HCT116 (cell line): ENCODE measurements at regions not wholly inside any gene's neighbourhood (a gene's known extent, or its start where the extent isn't known, plus 50 kb on each side); places are given as distances from the start of the nearest gene placed in this dataset.

Experiments used
- ATAC-seq: fragments of 200-7000 bp; cut with Tn5 transposase; 2 replicates; pipeline ENCODE4 v1.9.1; 2020; ENCODE audit warnings: mild to moderate bottlenecking, moderate library complexity
- BruUV-seq: library from RNA; stranded (reverse); fragments of 400-500 nt; replicated peaks from 2 replicates; lab custom pipeline; 2021; lab: Mats Ljungman, UMichigan
- CTCF ChIA-PET: fragments of 300-600 bp; sonication (Branson Sonifier 250); formaldehyde crosslinking; loops from one replicate; lab custom pipeline; 2021; ENCODE audit warnings: antibody characterized with exemption; lab: Charles Lee
- POLR2A ChIA-PET: fragments of 300-600, 350-600 bp; sonication (Branson Sonifier 250); formaldehyde crosslinking; loops from one replicate; lab custom pipeline; 2021; ENCODE audit warnings: antibody characterized with exemption; lab: Charles Lee
- RAD21 ChIA-PET, 2 experiments: fragments of 300-600 bp; sonication (Branson Sonifier 250); formaldehyde crosslinking; loops; one replicate each; lab custom pipeline; 2023; ENCODE audit warnings: low total read pairs in 2 of 2; ENCODE audit not compliant: uncharacterized antibody in 2 of 2, unreplicated experiment in 2 of 2, low non-redundant PET in 1 of 2; lab: Charles Lee
- DNase-seq: peaks from one replicate; pipeline ENCODE4 v3.0.0-alpha.2; 2010; ENCODE audit warnings: low read depth, low spot score
- H2AFZ ChIP-seq: fragments of 200-600 bp; shearing (Covaris generic), sonication (generic); 2 replicates; pipeline ENCODE4 v1.6.1; 2017; ENCODE audit warnings: low read depth, mixed run types, mixed read lengths, antibody characterized with exemption, low read length; ENCODE audit not compliant: poor library complexity, severe bottlenecking
- H3K27ac ChIP-seq: 2 replicates; pipeline ENCODE4 v1.5.1; 2012; ENCODE audit warnings: low read depth, low read length
- H3K27me3 ChIP-seq: fragments of 200-600 bp; sonication (generic); 2 replicates; pipeline ENCODE4 v1.6.1; 2016; ENCODE audit warnings: mixed run types, low read length, mixed read lengths; ENCODE audit not compliant: insufficient read depth
- H3K36me3 ChIP-seq, 2 experiments: fragments of 200-500 bp in 1 of 2; fragments of 200-600 bp in 1 of 2; sonication (Bioruptor generic) in 1 of 2; sonication (generic) in 1 of 2; 2 replicates each; pipeline versions ENCODE4 v1.5.1 to v1.6.1; 2014 to 2016; ENCODE audit warnings: low read length in 2 of 2, inconsistent platforms in 1 of 2, mixed read lengths in 1 of 2, mixed run types in 1 of 2; ENCODE audit not compliant: insufficient read depth in 2 of 2, control insufficient read depth in 1 of 2
- H3K4me1 ChIP-seq, 2 experiments: fragments of 200-600 bp in 1 of 2; sonication (generic) in 1 of 2; 2 replicates each; pipeline versions ENCODE4 v1.5.1 to v1.6.1; 2012 to 2017; ENCODE audit warnings: low read length in 2 of 2, inconsistent platforms in 1 of 2, mild to moderate bottlenecking in 1 of 2, mixed read lengths in 1 of 2, mixed run types in 1 of 2, moderate library complexity in 1 of 2; ENCODE audit not compliant: insufficient read depth in 2 of 2, control insufficient read depth in 1 of 2
- H3K4me2 ChIP-seq: fragments of 200-600 bp; sonication (generic); 2 replicates; pipeline ENCODE4 v1.6.1; 2017; ENCODE audit warnings: mixed run types, low read length, mixed read lengths
- H3K4me3 ChIP-seq, 2 experiments: fragments of 200-600 bp in 1 of 2; sonication (generic) in 1 of 2; replicated peaks in 1 of 2; 2 replicates each; pipeline ENCODE4 v1.5.1; 2011 to 2016; ENCODE audit warnings: low read length in 2 of 2, control low read depth in 1 of 2, low read depth in 1 of 2, mild to moderate bottlenecking in 1 of 2, mixed read lengths in 1 of 2, mixed run types in 1 of 2
- H3K79me2 ChIP-seq: fragments of 200-600 bp; sonication (generic); 2 replicates; pipeline ENCODE4 v1.6.1; 2017; ENCODE audit warnings: mild to moderate bottlenecking, mixed run types, low read length, moderate library complexity, mixed read lengths; ENCODE audit not compliant: insufficient read depth
- H3K9ac ChIP-seq: fragments of 200-600 bp; sonication (generic); 2 replicates; pipeline ENCODE4 v1.6.1; 2016; ENCODE audit warnings: low read length, mixed read lengths
- H3K9me2 ChIP-seq: fragments of 200-600 bp; sonication (generic), shearing (Covaris generic); 2 replicates; pipeline ENCODE4 v1.6.1; 2017; ENCODE audit warnings: mixed run types, mild to moderate bottlenecking, moderate library complexity; ENCODE audit not compliant: insufficient read depth
- H3K9me3 ChIP-seq, 2 experiments: fragments of 200-500 bp in 1 of 2; fragments of 200-600 bp in 1 of 2; sonication (Bioruptor generic) in 1 of 2; sonication (generic) in 1 of 2; 2 replicates each; pipeline ENCODE4 v1.6.1; 2014 to 2017; ENCODE audit warnings: low read length in 2 of 2, mixed read lengths in 2 of 2, inconsistent platforms in 1 of 2, low read depth in 1 of 2, mild to moderate bottlenecking in 1 of 2, mixed run types in 1 of 2, moderate library complexity in 1 of 2; ENCODE audit not compliant: control insufficient read depth in 1 of 2, insufficient read depth in 1 of 2
- H4K20me1 ChIP-seq: fragments of 200-600 bp; sonication (generic), shearing (Covaris generic); 2 replicates; pipeline ENCODE4 v1.6.1; 2017; ENCODE audit warnings: mixed run types, mild to moderate bottlenecking, moderate library complexity; ENCODE audit not compliant: insufficient read depth
- ATF3 ChIP-seq: IDR thresholded peaks from 2 replicates; pipeline ENCODE4 v1.6.1; 2012
- EZH2 ChIP-seq: fragments of 200-600 bp; sonication (generic); IDR thresholded peaks from 2 replicates; pipeline ENCODE4 v1.6.1; 2017; ENCODE audit warnings: antibody characterized with exemption, mixed run types
- FOSL1 ChIP-seq: IDR thresholded peaks from 2 replicates; pipeline ENCODE4 v1.6.1; 2012; ENCODE audit warnings: low read depth
- SP1 ChIP-seq: IDR thresholded peaks from 2 replicates; pipeline ENCODE4 v1.6.1; 2012; ENCODE audit warnings: low read depth
- ZBTB33 ChIP-seq: IDR thresholded peaks from 2 replicates; pipeline ENCODE4 v1.6.1; 2011; ENCODE audit warnings: mild to moderate bottlenecking, low read length, moderate library complexity; ENCODE audit not compliant: insufficient replicate concordance; ENCODE audit errors: extremely low read depth
- ZFX ChIP-seq: fragments of 450-650 bp; IDR thresholded peaks from 2 replicates; pipeline ENCODE4 v1.6.1; 2017
- intact Hi-C: fragments of 100-400 bp; cut with micrococcal nuclease; formaldehyde crosslinking; loops from 2 replicates; pipeline ENCODE4 v1.10.0; 2022
- TF ChIP-seq, protein P1 (sequence below): IDR thresholded peaks from 2 replicates; pipeline ENCODE4 v1.6.1; 2012; ENCODE audit warnings: low read depth

- Histone ChIP-seq H3K4me1 (no peaks in the 10 kb centered on the region), H3K9me2 (no peaks in the 10 kb centered on the region), H3K79me2 (no peaks in the 10 kb centered on the region), H3K9ac (no peak overlapping the region), H4K20me1 (no peaks in the 10 kb centered on the region), H2AFZ (no peak overlapping the region), H3K9me3 (no peaks in the 10 kb centered on the region), H3K4me2 (no peak overlapping the region), H3K4me3 (no peak overlapping the region), H3K27me3 (no peaks in the 10 kb centered on the region), H3K27ac (no peak overlapping the region), H3K36me3 (no peaks in the 10 kb centered on the region)
- RAD21 ChIA-PET: no interaction called here
- no TSS peak for BruUV-seq
- DNase-seq (no peak), ATAC-seq (no peak)
- CTCF ChIA-PET: no interaction called here
- TF ChIP-seq FOSL1 (no peak), SP1 (no peak), ZBTB33 (no peak), ZFX (no peak), EZH2 (no peak), ATF3 (no peak)
- TF ChIP-seq, protein P1, sequence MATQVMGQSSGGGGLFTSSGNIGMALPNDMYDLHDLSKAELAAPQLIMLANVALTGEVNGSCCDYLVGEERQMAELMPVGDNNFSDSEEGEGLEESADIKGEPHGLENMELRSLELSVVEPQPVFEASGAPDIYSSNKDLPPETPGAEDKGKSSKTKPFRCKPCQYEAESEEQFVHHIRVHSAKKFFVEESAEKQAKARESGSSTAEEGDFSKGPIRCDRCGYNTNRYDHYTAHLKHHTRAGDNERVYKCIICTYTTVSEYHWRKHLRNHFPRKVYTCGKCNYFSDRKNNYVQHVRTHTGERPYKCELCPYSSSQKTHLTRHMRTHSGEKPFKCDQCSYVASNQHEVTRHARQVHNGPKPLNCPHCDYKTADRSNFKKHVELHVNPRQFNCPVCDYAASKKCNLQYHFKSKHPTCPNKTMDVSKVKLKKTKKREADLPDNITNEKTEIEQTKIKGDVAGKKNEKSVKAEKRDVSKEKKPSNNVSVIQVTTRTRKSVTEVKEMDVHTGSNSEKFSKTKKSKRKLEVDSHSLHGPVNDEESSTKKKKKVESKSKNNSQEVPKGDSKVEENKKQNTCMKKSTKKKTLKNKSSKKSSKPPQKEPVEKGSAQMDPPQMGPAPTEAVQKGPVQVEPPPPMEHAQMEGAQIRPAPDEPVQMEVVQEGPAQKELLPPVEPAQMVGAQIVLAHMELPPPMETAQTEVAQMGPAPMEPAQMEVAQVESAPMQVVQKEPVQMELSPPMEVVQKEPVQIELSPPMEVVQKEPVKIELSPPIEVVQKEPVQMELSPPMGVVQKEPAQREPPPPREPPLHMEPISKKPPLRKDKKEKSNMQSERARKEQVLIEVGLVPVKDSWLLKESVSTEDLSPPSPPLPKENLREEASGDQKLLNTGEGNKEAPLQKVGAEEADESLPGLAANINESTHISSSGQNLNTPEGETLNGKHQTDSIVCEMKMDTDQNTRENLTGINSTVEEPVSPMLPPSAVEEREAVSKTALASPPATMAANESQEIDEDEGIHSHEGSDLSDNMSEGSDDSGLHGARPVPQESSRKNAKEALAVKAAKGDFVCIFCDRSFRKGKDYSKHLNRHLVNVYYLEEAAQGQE: no peak; the same call in 1 of the 2 replicates
- POLR2A ChIA-PET: no interaction called here
- intact Hi-C loops: no loop called here
These were observed 82.2 kb upstream of the LRPPRC start for GRCh38 chr2:44077942-44078511.
